Liver (tissue), 3 donors: ENCODE measurements at regions not wholly inside any gene's neighbourhood (a gene's known extent, or its start where the extent isn't known, plus 50 kb on each side); places are given as distances from the start of the nearest gene placed in this dataset.

Experiments used
- CTCF ChIP-seq: fragments of 150-350 bp; IDR thresholded peaks from 2 replicates; pipeline ENCODE4 v1.5.1; 2017; ENCODE audit warnings: improper control_type of control experiment, low read depth, low read length; ENCODE audit not compliant: missing input control
- FOXA1 ChIP-seq: IDR thresholded peaks from 2 replicates; pipeline ENCODE4 v1.6.1; 2016; ENCODE audit warnings: antibody characterized with exemption
- HNF4A ChIP-seq, 2 donors: conservative IDR thresholded peaks; 2 replicates each; pipeline ENCODE4 v1.6.1; 2016; ENCODE audit warnings: antibody characterized with exemption in 2 of 2, mild to moderate bottlenecking in 2 of 2
- JUND ChIP-seq, 2 donors: IDR thresholded peaks; 2 replicates each; pipeline ENCODE4 v1.6.1; 2016; ENCODE audit warnings: antibody characterized with exemption in 2 of 2
- MAX ChIP-seq: IDR thresholded peaks from 2 replicates; pipeline ENCODE4 v1.6.1; 2016; ENCODE audit warnings: antibody characterized with exemption
- RAD21 ChIP-seq, 2 donors: IDR thresholded peaks; 2 replicates each; pipeline ENCODE4 v1.6.1; 2016; ENCODE audit warnings: antibody characterized with exemption in 2 of 2, mild to moderate bottlenecking in 2 of 2
- REST ChIP-seq: IDR thresholded peaks from 2 replicates; pipeline ENCODE4 v1.6.1; 2016; ENCODE audit warnings: antibody characterized with exemption, mild to moderate bottlenecking
- RXRA ChIP-seq, 2 donors: IDR thresholded peaks; 2 replicates each; pipeline ENCODE4 v1.6.1; 2017 to 2018; ENCODE audit warnings: antibody characterized with exemption in 2 of 2, mild to moderate bottlenecking in 1 of 2
- SP1 ChIP-seq: IDR thresholded peaks from 2 replicates; pipeline ENCODE4 v1.6.1; 2018; ENCODE audit warnings: antibody characterized with exemption, mild to moderate bottlenecking
- TAF1 ChIP-seq: conservative IDR thresholded peaks from 2 replicates; pipeline ENCODE4 v1.6.1; 2016; ENCODE audit warnings: antibody characterized with exemption, mild to moderate bottlenecking
- YY1 ChIP-seq: IDR thresholded peaks from 2 replicates; pipeline ENCODE4 v1.6.1; 2016; ENCODE audit warnings: antibody characterized with exemption, mild to moderate bottlenecking
- TF ChIP-seq, protein P1 (sequence below): IDR thresholded peaks from 2 replicates; pipeline ENCODE4 v1.6.1; 2016; ENCODE audit warnings: antibody characterized with exemption
- donor health status: healthy.
- donor health status: healthy.

DNA sequence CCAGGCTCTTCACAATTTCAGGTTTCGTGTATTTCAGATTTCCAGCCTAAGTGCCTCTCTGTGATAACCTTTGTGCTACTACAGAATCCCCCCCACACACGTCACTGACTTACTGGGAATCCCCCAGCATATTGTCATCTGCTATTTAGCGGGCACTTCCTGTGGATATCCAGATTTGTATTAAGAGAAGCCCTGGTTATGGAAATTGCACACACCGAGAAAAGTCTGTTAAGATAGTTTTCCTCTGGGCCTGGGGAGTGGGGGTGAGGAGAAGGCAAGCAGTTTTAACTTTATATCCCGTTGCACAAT lies 269.9 kb downstream of the MED10 start:
- no peak for TF ChIP-seq CTCF
- TF ChIP-seq SP1, result no peak
- no peak for TF ChIP-seq REST
- no peak for TF ChIP-seq RAD21 (IDR thresholded peaks at IDR 0.05)
- TF ChIP-seq, protein P1, sequence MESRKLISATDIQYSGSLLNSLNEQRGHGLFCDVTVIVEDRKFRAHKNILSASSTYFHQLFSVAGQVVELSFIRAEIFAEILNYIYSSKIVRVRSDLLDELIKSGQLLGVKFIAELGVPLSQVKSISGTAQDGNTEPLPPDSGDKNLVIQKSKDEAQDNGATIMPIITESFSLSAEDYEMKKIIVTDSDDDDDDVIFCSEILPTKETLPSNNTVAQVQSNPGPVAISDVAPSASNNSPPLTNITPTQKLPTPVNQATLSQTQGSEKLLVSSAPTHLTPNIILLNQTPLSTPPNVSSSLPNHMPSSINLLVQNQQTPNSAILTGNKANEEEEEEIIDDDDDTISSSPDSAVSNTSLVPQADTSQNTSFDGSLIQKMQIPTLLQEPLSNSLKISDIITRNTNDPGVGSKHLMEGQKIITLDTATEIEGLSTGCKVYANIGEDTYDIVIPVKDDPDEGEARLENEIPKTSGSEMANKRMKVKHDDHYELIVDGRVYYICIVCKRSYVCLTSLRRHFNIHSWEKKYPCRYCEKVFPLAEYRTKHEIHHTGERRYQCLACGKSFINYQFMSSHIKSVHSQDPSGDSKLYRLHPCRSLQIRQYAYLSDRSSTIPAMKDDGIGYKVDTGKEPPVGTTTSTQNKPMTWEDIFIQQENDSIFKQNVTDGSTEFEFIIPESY, result no peak
- no peak for TF ChIP-seq FOXA1
- TF ChIP-seq HNF4A (conservative IDR thresholded peaks at IDR 0.05), result no peak
- TF ChIP-seq TAF1, result no peak
- TF ChIP-seq MAX, result no peak
- no peak for TF ChIP-seq RXRA (IDR thresholded peaks at IDR 0.05)
- no peak for TF ChIP-seq YY1
- TF ChIP-seq JUND (IDR thresholded peaks at IDR 0.05), result no peak
